ENCODE measurements at regions not wholly inside any gene's neighbourhood (a gene's known extent, or its start where the extent isn't known, plus 50 kb on each side); places are given as distances from the start of the nearest gene placed in this dataset.

DNA sequence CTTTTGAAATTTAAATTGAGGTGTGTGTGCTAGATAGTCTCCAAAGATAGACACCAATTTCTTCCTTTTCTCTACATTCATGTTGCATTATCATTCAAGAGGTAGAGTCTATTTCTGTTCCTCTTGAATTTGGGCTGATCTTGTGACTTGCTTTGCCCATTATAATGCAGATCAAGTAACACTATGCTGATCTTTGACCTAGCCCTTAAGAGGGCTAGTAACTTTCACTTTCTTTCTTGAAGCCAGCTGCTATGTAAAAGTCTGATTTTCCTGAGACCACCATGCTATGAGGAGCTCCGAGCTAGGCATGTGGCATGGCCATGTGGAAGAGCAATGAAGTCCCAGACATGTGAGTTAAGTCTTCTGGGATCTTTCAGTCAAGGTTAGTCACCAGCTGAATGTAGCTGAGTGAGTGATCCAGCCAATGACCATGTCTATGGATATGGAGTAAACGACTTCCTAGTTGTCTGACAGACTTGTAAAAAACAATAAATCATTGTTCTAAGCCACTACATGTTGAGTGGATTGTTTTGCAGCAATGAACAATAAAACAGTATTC, 189.4 kb upstream of the CWC22 start:
- Histone ChIP-seq H3K9me3 (ENCODE audit: control insufficient read depth in 2 of 3, low read length in 3 of 3) (no peaks in the 10 kb centered on the region), H3K4me1 (ENCODE audit: control insufficient read depth in 2 of 2, insufficient read depth in 2 of 2, low read length in 2 of 2) (no peaks in the 10 kb centered on the region), H3K4me3 (ENCODE audit: low read length) (peak overlapping the region; percentile 16), H3K36me3 (ENCODE audit: control insufficient read depth in 2 of 3, insufficient read depth in 3 of 3, low read length in 3 of 3) (no peaks in the 10 kb centered on the region), H3K27me3 (ENCODE audit: control insufficient read depth in 2 of 2, insufficient read depth in 2 of 2, low read length in 2 of 2) (no peaks in the 10 kb centered on the region), H3K27ac (ENCODE audit: low read depth, low read length) (no peak overlapping the region)
- ChIA-PET POLR2A (no interaction called here), CTCF (no interaction called here)
- Mint-ChIP-seq H3K4me3 (peak overlapping the region in 4 of 10 donors; percentile 10 to 60 (median 22)), H3K9me3 (peaks cover 0 to 3% (median 0%) of the 10 kb centered on the region in 11 donors), H3K4me1 (no peaks in the 10 kb centered on the region), H3K36me3 (no peaks in the 10 kb centered on the region), H3K27ac (no peak overlapping the region), H3K27me3 (peaks cover 0 to 6% (median 0%) of the 10 kb centered on the region in 5 donors)
- DNase-seq (no peak), ATAC-seq (no peak)
- intact Hi-C loops (cut with micrococcal nuclease), result no loop called here

DNA sequence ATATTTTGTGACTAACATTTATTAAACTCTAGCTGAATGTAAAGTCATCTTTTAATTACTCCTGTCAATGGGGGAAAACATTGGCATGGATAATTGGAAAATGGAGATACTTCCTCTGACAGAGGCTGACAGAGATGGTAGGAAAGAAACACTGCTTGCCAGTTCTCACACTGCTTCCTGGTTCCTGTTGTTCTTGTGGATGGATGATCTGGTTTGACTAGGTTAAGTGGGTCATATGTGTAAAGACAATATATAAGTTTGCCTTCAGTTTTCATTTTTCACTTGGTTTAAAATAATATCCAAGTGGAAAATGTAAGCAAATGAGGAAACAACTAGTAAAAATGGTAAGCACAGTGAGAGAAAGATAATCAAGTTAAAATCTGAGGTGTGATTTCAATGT, 188.8 kb upstream of the CWC22 start:
- Mint-ChIP-seq H3K4me3 (no peak overlapping the region), H3K9me3 (peaks cover 0 to 3% (median 0%) of the 10 kb centered on the region in 11 donors), H3K27me3 (peaks cover 0 to 6% (median 0%) of the 10 kb centered on the region in 5 donors), H3K27ac (no peak overlapping the region), H3K36me3 (no peaks in the 10 kb centered on the region), H3K4me1 (no peaks in the 10 kb centered on the region)
- intact Hi-C loops (cut with micrococcal nuclease), result no loop called here
- ChIA-PET POLR2A (no interaction called here), CTCF (no interaction called here)
- H3K36me3 ChIP-seq (ENCODE audit: control insufficient read depth in 2 of 3, insufficient read depth in 3 of 3, low read length in 3 of 3), result no peaks in the 10 kb centered on the region
- H3K27me3 ChIP-seq (ENCODE audit: control insufficient read depth in 2 of 2, insufficient read depth in 2 of 2, low read length in 2 of 2), result no peaks in the 10 kb centered on the region
- no peak overlapping the region for H3K4me3 ChIP-seq (ENCODE audit: low read length)
- no peaks in the 10 kb centered on the region for H3K9me3 ChIP-seq (ENCODE audit: control insufficient read depth in 2 of 3, low read length in 3 of 3)
- no peak overlapping the region for H3K27ac ChIP-seq (ENCODE audit: low read depth, low read length)
- no peaks in the 10 kb centered on the region for H3K4me1 ChIP-seq (ENCODE audit: control insufficient read depth in 2 of 2, insufficient read depth in 2 of 2, low read length in 2 of 2)
- ATAC-seq (no peak), DNase-seq (no peak)

DNA sequence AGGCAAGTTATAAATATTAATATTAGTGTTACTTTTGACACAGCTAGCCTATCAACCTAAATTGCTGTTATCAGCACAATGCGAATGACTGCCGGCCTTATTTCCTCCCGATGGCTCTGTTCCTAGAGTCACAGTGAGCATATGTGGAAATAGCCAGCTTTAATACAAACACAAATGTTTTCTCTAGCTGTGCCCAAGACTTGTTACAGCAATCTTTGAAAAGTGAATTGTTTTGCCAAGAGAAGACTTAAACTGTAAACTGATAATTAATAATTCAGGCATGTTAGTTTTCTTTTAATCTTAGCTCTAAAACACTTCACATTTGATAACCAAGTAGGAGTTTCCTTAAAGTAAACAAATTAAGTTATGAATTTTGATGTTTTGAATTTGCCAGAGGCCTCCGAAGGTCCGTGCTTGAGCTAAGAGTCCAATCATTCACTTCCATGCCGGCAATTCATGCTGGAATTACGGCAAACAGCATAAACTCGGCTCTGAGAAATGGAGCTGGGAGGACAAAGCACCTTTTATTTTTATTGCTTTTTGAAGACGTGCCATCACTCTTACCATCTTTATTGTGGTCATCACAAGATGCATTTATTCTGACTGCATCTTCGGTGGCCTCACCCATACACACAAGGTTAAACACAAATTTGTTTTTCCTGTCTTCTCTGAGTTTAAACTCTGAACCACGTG, 184.5 kb upstream of the CWC22 start:
- POLR2A ChIA-PET, result no interaction called here
- H3K4me1 Mint-ChIP-seq, result no peaks in the 10 kb centered on the region
- intact Hi-C loops (cut with micrococcal nuclease), result no loop called here

DNA sequence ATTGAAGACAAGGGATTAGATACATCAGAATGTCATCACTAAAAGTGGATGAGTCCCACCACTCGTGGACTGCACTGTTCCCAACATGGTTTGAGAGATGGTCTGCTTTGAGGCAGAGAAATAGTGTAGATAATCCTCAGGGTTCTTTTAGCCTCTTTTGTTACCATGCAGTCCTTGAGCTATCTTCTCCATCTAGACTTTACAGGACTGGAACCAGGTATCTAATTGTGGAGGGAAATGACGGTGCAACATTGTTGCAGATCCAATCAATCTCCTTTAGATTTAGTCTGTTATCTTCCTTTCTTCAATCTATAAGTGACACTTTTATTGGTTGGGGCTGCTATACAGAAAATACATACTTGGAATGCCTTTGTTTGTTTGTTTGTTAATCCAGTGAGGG, 183.8 kb upstream of the CWC22 start:
- POLR2A ChIA-PET, result no interaction called here
- H3K4me3 Mint-ChIP-seq, result no peak overlapping the region
- no peak for DNase-seq
- H3K4me1 ChIP-seq (ENCODE audit: control insufficient read depth in 2 of 2, insufficient read depth in 2 of 2, low read length in 2 of 2), result no peaks in the 10 kb centered on the region
- no peak overlapping the region for H3K27ac ChIP-seq (ENCODE audit: low read depth, low read length)
- H3K9me3 Mint-ChIP-seq, result peaks cover 0 to 3% (median 0%) of the 10 kb centered on the region in 11 donors
- no peak overlapping the region for H3K4me3 ChIP-seq (ENCODE audit: low read length)
- no peak overlapping the region for H3K27ac Mint-ChIP-seq
- no peaks in the 10 kb centered on the region for H3K9me3 ChIP-seq (ENCODE audit: control insufficient read depth in 2 of 3, low read length in 3 of 3)
- CTCF ChIA-PET, result no interaction called here
- H3K27me3 ChIP-seq (ENCODE audit: control insufficient read depth in 2 of 2, insufficient read depth in 2 of 2, low read length in 2 of 2), result no peaks in the 10 kb centered on the region
- no peak for ATAC-seq
- H3K36me3 Mint-ChIP-seq, result no peaks in the 10 kb centered on the region
- intact Hi-C loops (cut with micrococcal nuclease), result no loop called here
- no peaks in the 10 kb centered on the region for H3K36me3 ChIP-seq (ENCODE audit: control insufficient read depth in 2 of 3, insufficient read depth in 3 of 3, low read length in 3 of 3)
- no peaks in the 10 kb centered on the region for H3K4me1 Mint-ChIP-seq
- peaks cover 0 to 6% (median 0%) of the 10 kb centered on the region in 5 donors for H3K27me3 Mint-ChIP-seq

More for the DNA sequence above, 184.5 kb upstream of the CWC22 start:
- Histone ChIP-seq H3K27me3 (ENCODE audit: control insufficient read depth in 2 of 2, insufficient read depth in 2 of 2, low read length in 2 of 2) (no peaks in the 10 kb centered on the region), H3K4me1 (ENCODE audit: control insufficient read depth in 2 of 2, insufficient read depth in 2 of 2, low read length in 2 of 2) (no peaks in the 10 kb centered on the region), H3K27ac (ENCODE audit: low read depth, low read length) (no peak overlapping the region), H3K4me3 (ENCODE audit: low read length) (no peak overlapping the region), H3K9me3 (ENCODE audit: control insufficient read depth in 2 of 3, low read length in 3 of 3) (no peaks in the 10 kb centered on the region), H3K36me3 (ENCODE audit: control insufficient read depth in 2 of 3, insufficient read depth in 3 of 3, low read length in 3 of 3) (no peaks in the 10 kb centered on the region)
- peaks cover 0 to 6% (median 0%) of the 10 kb centered on the region in 5 donors for H3K27me3 Mint-ChIP-seq
- DNase-seq, result no peak
- peaks cover 0 to 3% (median 0%) of the 10 kb centered on the region in 11 donors for H3K9me3 Mint-ChIP-seq
- H3K36me3 Mint-ChIP-seq, result no peaks in the 10 kb centered on the region
- no peak overlapping the region for H3K4me3 Mint-ChIP-seq
- H3K27ac Mint-ChIP-seq, result no peak overlapping the region
- ATAC-seq, result no peak
- CTCF ChIA-PET, result no interaction called here

DNA sequence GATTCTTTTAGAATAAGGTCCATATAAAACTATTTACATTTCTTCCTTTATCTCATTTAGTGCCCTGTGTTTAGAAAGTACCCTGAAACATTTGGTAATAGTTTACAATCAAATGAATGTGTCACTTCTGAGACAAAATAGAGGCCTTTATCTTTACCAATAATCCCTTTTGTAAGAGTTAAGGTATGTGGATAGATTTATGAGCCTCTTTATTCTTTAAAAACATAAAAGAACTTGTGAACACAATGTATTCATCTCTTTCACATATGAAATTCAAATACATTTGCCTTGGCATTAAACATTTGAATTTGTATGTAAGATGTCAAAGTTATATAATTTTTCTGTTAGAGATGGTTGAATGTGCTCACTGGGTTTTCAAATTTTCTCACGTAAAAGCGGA, 180.5 kb upstream of the CWC22 start:
- Histone ChIP-seq H3K27me3 (ENCODE audit: control insufficient read depth in 2 of 2, insufficient read depth in 2 of 2, low read length in 2 of 2) (no peaks in the 10 kb centered on the region), H3K4me1 (ENCODE audit: control insufficient read depth in 2 of 2, insufficient read depth in 2 of 2, low read length in 2 of 2) (no peaks in the 10 kb centered on the region), H3K4me3 (ENCODE audit: low read length) (no peak overlapping the region), H3K9me3 (ENCODE audit: control insufficient read depth in 2 of 3, low read length in 3 of 3) (no peaks in the 10 kb centered on the region), H3K36me3 (ENCODE audit: control insufficient read depth in 2 of 3, insufficient read depth in 3 of 3, low read length in 3 of 3) (no peaks in the 10 kb centered on the region), H3K27ac (ENCODE audit: low read depth, low read length) (no peak overlapping the region)
- Mint-ChIP-seq H3K4me1 (no peaks in the 10 kb centered on the region), H3K4me3 (no peak overlapping the region), H3K27me3 (peaks cover 0 to 6% (median 0%) of the 10 kb centered on the region in 5 donors), H3K27ac (no peak overlapping the region), H3K9me3 (no peaks in the 10 kb centered on the region), H3K36me3 (no peaks in the 10 kb centered on the region)
- POLR2A ChIA-PET, result no interaction called here
- ATAC-seq (no peak), DNase-seq (no peak)
- CTCF ChIA-PET, result no interaction called here
- intact Hi-C loops (cut with micrococcal nuclease), result no loop called here

DNA sequence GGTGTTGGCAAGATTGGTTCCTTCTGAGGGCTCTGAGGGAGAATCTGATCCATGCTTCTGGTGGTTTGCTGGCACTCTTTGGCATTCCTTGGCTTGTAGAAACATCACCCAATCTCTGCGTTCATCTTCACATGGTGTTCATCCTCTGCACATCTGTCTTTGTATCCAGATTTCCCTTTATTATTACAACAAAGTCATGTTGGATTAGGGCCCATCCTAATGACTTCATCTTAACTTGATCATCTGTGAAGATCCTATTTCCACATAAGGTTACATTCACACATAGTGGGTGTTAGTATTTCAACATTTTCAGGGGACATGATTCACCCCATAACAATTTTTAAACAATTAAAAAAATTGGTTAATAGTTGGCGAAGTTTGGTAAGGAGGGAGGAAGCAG, 177.4 kb upstream of the CWC22 start:
- Mint-ChIP-seq H3K4me3 (no peak overlapping the region), H3K9me3 (no peaks in the 10 kb centered on the region)
- intact Hi-C loops (cut with micrococcal nuclease), result no loop called here

DNA sequence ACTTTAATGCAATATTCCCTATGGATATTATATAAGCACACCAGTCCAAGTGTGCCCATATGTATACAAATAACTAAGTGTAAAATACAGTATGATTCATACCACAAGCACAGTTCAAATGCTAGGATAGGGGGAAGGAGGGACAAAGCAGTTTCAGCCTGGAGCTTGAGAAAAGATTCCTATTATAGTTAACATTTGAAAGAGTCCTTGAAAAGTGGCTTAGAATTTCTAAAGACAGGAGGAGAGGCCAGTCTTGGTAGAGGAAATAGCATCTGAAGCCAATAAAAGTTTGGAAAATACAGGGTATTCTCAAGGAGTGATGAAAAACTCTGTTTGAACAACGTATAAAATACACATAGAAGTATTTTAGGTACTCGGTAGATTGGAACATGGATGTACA, 173.4 kb upstream of the CWC22 start:
- Histone ChIP-seq H3K27ac (ENCODE audit: low read depth, low read length) (no peak overlapping the region), H3K4me1 (ENCODE audit: control insufficient read depth in 2 of 2, insufficient read depth in 2 of 2, low read length in 2 of 2) (no peaks in the 10 kb centered on the region), H3K27me3 (ENCODE audit: control insufficient read depth in 2 of 2, insufficient read depth in 2 of 2, low read length in 2 of 2) (no peaks in the 10 kb centered on the region), H3K9me3 (ENCODE audit: control insufficient read depth in 2 of 3, low read length in 3 of 3) (no peaks in the 10 kb centered on the region), H3K4me3 (ENCODE audit: low read length) (no peak overlapping the region), H3K36me3 (ENCODE audit: control insufficient read depth in 2 of 3, insufficient read depth in 3 of 3, low read length in 3 of 3) (no peaks in the 10 kb centered on the region)
- Mint-ChIP-seq H3K27ac (no peak overlapping the region), H3K4me1 (no peaks in the 10 kb centered on the region), H3K9me3 (no peaks in the 10 kb centered on the region), H3K27me3 (peaks cover 0 to 8% (median 0%) of the 10 kb centered on the region in 5 donors), H3K4me3 (no peak overlapping the region), H3K36me3 (no peaks in the 10 kb centered on the region)
- POLR2A ChIA-PET, result no interaction called here
- CTCF ChIA-PET, result no interaction called here
- ATAC-seq (no peak), DNase-seq (no peak)
- intact Hi-C loops (cut with micrococcal nuclease), result no loop called here

More for the DNA sequence above, 177.4 kb upstream of the CWC22 start:
- H3K4me1 ChIP-seq (ENCODE audit: control insufficient read depth in 2 of 2, insufficient read depth in 2 of 2, low read length in 2 of 2), result no peaks in the 10 kb centered on the region
- no peak for DNase-seq
- Mint-ChIP-seq H3K4me1 (no peaks in the 10 kb centered on the region), H3K27me3 (peaks cover 0 to 8% (median 0%) of the 10 kb centered on the region in 5 donors), H3K36me3 (no peaks in the 10 kb centered on the region), H3K27ac (no peak overlapping the region)
- no peak overlapping the region for H3K4me3 ChIP-seq (ENCODE audit: low read length)
- H3K27me3 ChIP-seq (ENCODE audit: control insufficient read depth in 2 of 2, insufficient read depth in 2 of 2, low read length in 2 of 2), result no peaks in the 10 kb centered on the region
- no peak for ATAC-seq
- CTCF ChIA-PET, result no interaction called here
- H3K27ac ChIP-seq (ENCODE audit: low read depth, low read length), result no peak overlapping the region
- no peaks in the 10 kb centered on the region for H3K36me3 ChIP-seq (ENCODE audit: control insufficient read depth in 2 of 3, insufficient read depth in 3 of 3, low read length in 3 of 3)
- POLR2A ChIA-PET, result no interaction called here
- H3K9me3 ChIP-seq (ENCODE audit: control insufficient read depth in 2 of 3, low read length in 3 of 3), result no peaks in the 10 kb centered on the region

Measured in naive thymus-derived CD4-positive, alpha-beta T cell (primary cell).